ENCODE measurements at regions not wholly inside any gene's neighbourhood (a gene's known extent, or its start where the extent isn't known, plus 50 kb on each side); places are given as distances from the start of the nearest gene placed in this dataset.

GRCh38 chr1:191162762-191163161 lies 685.1 kb upstream of the BRINP3 start:
- TF ChIP-seq CTCF (IDR thresholded peaks at IDR 0.05; ENCODE audit: low read depth, low read length) (no peak), EZH2phosphoT487 (IDR thresholded peaks at IDR 0.05; ENCODE audit: low read depth) (no peak)
